Left forelimb (tissue), 1 donor: ENCODE measurements at regions not wholly inside any gene's neighbourhood (a gene's known extent, or its start where the extent isn't known, plus 50 kb on each side); places are given as distances from the start of the nearest gene placed in this dataset.

Source experiments
- DNase-seq: peaks from one replicate; pipeline ENCODE4 v3.0.0-alpha.2; 2018; ENCODE audit warnings: low spot score

GRCh38 chr5:125326150-125326510 lies 579.7 kb upstream of the ZNF608 start:
- DNase-seq: no peak

GRCh38 chr5:125327676-125328075 lies 581.2 kb upstream of the ZNF608 start:
- DNase-seq: no peak

- no peak for DNase-seq
Measured at GRCh38 chr5:125331987-125332598, 585.7 kb upstream of the ZNF608 start.

- DNase-seq: no peak
Measured at GRCh38 chr5:125333416-125333815, 587.0 kb upstream of the ZNF608 start.

- no peak for DNase-seq
Measured at GRCh38 chr5:125336401-125336800, 590.0 kb upstream of the ZNF608 start.

GRCh38 chr5:125337294-125337693 lies 590.9 kb upstream of the ZNF608 start:
- no peak for DNase-seq

DNA sequence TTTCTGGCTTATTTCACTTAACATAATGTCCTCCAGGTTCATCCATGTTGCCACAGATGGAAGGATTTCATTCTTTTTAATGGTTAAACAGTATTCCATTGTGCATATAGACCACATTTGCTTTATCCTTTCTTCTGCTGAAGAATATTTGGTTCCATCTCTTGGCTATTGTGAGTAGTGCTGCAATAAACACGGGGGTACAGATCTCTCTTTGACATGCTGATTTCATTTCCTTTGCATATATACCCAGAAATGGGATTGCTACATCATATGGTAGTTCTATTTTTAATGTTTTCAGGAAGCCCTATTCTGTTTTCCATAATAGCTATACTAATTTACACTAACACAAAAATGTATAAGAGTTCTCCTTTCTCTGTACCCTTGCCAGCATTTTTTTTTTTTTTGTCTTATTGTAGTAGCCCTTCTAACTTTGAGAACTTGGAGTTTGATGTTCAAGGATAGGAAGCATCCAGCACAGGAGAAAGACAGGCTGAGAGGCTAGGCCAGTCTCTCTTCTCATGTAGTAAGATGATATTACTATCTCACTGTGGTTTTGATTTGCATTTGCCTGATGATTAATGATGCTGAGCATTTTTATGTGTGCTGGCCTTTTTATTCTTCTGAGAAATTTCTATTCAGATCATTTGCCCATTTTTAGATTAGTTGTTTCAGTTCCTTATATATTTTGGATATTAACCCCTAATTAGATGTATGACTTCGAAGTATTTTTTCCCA lies 592.2 kb upstream of the ZNF608 start:
- no peak for DNase-seq

DNA sequence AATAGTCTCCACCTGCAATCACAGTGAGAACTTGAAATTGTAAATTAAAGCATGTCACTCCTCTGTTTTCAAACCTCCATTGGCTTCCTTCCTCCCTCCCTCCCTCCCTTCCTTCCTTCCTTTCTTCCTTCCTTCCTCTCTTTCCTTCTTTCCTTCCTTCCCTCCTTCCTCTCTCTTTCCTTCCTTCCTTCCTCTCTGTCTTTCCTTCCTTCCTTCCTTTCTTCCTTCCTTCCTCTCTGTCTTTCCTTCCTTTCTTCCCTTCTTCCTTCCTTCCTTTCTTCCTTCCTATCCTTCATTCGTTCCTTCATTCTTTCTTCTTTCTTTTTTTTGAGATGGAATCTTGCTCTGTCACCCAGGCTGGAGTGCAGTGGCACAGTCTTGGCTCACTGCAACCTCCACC lies 595.0 kb upstream of the ZNF608 start:
- DNase-seq: no peak

DNA sequence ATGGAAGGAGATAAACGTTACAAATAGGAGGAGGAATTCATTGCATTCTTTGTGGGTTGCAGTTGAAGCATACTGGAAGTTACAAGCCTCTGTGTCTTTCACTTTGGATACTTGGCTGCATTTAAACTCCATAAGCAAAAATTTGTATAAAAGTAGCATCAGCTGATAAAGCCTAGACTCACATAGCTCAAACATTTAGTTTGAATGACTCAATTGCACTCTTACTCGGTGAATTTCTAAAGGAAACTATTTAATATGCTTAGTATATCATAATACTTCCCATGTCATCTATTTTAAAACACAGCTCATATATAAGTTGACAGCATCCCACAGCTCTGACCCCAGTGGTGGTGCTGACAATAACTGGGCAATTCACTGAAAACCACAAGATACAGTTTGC lies 596.6 kb upstream of the ZNF608 start:
- DNase-seq: no peak

GRCh38 chr5:125346316-125346715 lies 599.9 kb upstream of the ZNF608 start:
- no peak for DNase-seq

DNA sequence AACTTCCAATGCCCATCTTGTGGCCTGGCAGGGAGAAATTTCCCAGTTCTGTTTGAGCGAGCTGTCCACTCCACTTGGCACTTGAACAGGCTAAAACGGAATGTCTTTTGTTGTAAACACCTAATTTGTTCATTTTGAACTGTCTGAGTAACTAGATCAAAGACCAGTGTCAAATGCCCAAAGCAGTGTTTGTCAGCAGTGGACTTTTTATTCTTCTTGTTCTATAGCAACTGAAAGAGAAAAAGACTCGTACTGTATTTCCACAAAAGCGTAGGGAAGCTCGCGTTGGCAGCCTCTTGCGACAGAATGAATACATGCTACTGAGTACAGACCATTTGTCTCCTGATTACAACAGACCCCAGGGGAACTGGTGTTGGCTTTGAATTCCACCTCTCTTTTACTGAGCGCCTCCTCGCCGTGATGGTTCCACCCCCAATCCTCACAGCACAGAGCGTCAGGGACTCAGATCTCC lies 601.8 kb upstream of the ZNF608 start:
- DNase-seq: no peak

DNA sequence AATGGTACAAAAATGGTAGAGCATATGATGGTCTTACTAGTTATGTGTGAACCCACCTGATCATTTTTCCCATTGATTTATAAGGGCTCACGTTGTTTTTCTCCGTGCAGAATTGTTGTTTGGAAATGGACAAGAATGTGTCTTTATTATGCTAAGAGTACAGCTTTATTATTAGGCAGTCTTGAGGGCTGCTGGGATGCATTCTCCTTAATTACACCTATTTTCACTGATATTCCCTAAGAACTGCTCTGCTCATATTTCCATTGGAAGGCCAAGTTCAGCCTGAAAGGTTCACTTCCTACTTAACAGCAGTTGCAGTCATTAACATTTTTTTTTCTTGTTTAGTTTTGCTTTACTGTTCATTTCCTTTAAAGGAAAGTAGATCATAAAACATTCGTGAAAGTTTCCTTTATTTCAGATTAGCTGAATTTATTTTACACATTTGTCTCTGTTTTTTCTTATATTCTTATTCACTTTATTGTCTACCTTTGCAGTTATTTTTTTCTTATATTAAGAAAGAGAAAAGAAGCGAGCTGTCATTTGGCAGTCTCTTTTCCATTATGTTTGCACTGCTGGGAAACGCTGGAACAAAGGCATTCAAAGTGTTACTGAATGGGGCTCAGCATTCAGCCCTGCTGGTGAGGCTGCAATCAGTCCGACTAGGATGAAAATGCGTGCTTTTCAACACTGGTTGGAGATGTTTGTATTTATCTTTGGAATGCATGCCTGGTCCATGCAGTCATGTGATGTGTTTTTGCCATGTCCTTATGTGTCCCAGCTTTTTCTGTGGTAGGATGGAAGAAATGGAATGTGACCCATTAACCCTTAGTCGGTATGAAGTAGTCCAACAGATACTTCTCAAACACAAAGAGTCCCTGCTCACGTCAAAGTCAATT lies 602.7 kb upstream of the ZNF608 start:
- no peak for DNase-seq

- DNase-seq: no peak
Measured at GRCh38 chr5:125357660-125358059, 611.2 kb upstream of the ZNF608 start.

- DNase-seq: no peak
Measured at GRCh38 chr5:125365747-125366146, 619.3 kb upstream of the ZNF608 start.

DNA sequence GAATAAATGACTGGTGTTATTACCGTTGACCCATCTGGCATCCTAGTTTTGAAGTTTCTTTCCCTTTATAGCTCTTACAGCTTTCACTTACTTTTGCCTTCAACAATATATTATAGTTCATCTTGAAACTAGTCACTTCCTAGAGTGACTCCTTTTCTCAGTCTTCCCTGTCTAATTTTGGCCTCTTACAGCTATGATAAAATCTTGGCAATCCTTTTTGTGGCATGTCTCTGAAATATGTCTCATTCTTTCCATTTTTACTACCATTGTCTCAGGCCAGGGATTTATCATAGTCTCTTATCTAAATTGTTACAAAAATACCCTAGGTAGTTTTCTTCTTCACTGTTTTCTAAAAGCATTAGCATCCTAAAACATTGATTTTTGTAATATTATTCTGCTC lies 621.3 kb upstream of the ZNF608 start:
- DNase-seq: no peak

GRCh38 chr5:125370461-125371205 lies 624.2 kb upstream of the ZNF608 start:
- DNase-seq: no peak

DNA sequence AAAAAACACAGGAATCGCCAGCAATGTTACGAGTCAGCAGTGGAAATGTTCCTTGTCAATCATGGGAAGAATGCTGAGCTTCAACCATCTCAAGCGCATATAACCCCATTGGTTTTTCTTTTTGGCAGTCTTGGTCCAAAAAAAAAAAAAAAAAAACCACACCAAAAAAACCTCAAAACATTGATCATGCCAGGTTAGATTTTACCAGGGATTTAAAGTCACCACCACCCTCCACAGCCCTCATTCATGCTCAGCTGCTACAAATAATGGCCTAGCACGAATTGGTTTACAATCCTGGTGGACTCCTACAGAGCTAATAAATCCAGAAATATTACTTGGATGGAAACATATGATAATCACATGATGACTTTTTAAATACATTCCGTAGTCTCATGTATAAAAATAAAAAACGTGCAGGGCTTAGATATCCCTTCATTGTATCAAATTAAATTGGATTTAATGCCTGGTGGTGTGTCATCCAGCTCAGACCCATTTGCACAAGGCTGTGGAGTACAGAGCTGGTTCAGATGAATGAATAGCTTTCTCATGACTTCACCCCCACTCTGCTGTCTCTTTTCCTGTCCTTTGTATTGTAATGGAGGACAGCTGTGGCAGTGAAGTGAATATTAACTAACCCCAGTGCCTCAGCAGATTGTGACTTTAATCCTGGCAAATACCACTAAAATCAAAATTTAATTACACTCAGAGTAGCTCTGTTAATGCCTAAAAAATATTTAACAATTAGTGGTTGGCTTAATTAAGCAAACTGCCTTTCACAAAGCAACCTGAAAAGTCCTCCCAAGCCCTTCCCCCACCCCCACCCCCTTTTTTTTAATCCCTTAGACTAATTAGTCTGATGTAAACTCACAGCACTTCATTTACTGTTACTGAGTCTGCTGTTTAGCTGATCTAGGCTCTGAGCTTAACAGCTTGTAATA lies 626.5 kb upstream of the ZNF608 start:
- no peak for DNase-seq

- DNase-seq: no peak
Measured at GRCh38 chr5:125375143-125375542, 628.7 kb upstream of the ZNF608 start.

GRCh38 chr5:125376059-125376641 lies 629.7 kb upstream of the ZNF608 start:
- no peak for DNase-seq

DNA sequence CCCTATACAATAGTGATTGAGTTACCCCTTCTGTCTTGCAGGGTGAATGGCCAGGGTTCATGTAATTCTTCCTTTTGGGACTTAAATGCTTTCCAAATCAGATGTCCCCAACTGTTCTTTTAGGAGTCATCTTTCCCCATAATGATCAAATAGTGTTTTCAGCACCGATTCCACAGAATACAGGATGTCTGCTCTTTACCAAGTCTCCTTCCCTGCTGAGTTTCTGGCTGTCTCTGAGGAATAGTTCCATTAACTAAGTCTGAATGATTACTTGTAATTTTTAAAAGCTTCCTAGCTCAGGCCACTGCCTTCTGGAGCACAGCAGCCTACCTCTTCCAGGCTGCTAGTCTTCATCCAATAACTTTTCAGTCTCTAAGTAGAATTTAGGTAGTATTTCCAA lies 630.7 kb upstream of the ZNF608 start:
- DNase-seq: no peak

- no peak for DNase-seq
Measured at GRCh38 chr5:125381290-125381689, 634.9 kb upstream of the ZNF608 start.
